GM19043 (cell line): ENCODE measurements at regions not wholly inside any gene's neighbourhood (a gene's known extent, or its start where the extent isn't known, plus 50 kb on each side); places are given as distances from the start of the nearest gene placed in this dataset.

ENCODE experiments used
- ATAC-seq: cut with Tn5 transposase; IDR thresholded peaks from one replicate; pipeline ENCODE4 v1.9.1; 2021; ENCODE audit warnings: low read depth; ENCODE audit not compliant: unreplicated experiment

- no peak for ATAC-seq
These were observed 120.5 kb upstream of the NCOR2 start for GRCh38 chr12:124687917-124688316.

- ATAC-seq, result no peak
These were observed 119.9 kb upstream of the NCOR2 start for GRCh38 chr12:124687174-124687902.

GRCh38 chr12:124686370-124687173 lies 119.2 kb upstream of the NCOR2 start:
- ATAC-seq, result no peak

GRCh38 chr12:124685689-124686369 lies 118.4 kb upstream of the NCOR2 start:
- no peak for ATAC-seq

GRCh38 chr12:124684971-124685688 lies 117.7 kb upstream of the NCOR2 start:
- no peak for ATAC-seq

- no peak for ATAC-seq
These were observed 117.1 kb upstream of the NCOR2 start for GRCh38 chr12:124684496-124684895.

GRCh38 chr12:124683152-124684124 lies 116.0 kb upstream of the NCOR2 start:
- no peak for ATAC-seq

- ATAC-seq, result no peak
These were observed 115.2 kb upstream of the NCOR2 start for GRCh38 chr12:124682425-124683151.

GRCh38 chr12:124681779-124682391 lies 114.5 kb upstream of the NCOR2 start:
- ATAC-seq, result no peak

GRCh38 chr12:124680863-124681778 lies 113.7 kb upstream of the NCOR2 start:
- no peak for ATAC-seq

GRCh38 chr12:124679533-124680371 lies 112.3 kb upstream of the NCOR2 start:
- no peak for ATAC-seq

- ATAC-seq, result no peak
These were observed 111.6 kb upstream of the NCOR2 start for GRCh38 chr12:124679047-124679446.

GRCh38 chr12:124678421-124678893 lies 111.0 kb upstream of the NCOR2 start:
- ATAC-seq, result no peak

GRCh38 chr12:124677552-124678356 lies 110.3 kb upstream of the NCOR2 start:
- no peak for ATAC-seq

- ATAC-seq, result no peak
These were observed 109.5 kb upstream of the NCOR2 start for GRCh38 chr12:124676714-124677462.
